Adrenal gland (tissue), 5 donors: ENCODE measurements at regions not wholly inside any gene's neighbourhood (a gene's known extent, or its start where the extent isn't known, plus 50 kb on each side); places are given as distances from the start of the nearest gene placed in this dataset.

Source experiments
- CTCF ChIP-seq, 6 experiments: fragments of 450-650 bp in 4 of 6; fragments of 200-600 bp in 2 of 6; sonication (generic) in 1 of 6; IDR thresholded peaks; 1 replicate in 5 of 6; 2 replicates in 1 of 6; pipeline versions ENCODE4 v1.5.1 to v1.8.0; 2016 to 2021; ENCODE audit warnings: antibody characterized with exemption in 6 of 6, mild to moderate bottlenecking in 2 of 6, moderate library complexity in 1 of 6
- POLR2A ChIP-seq, 2 donors: fragments of 450-650 bp; IDR thresholded peaks; one replicate each; pipeline ENCODE4 v1.6.1; 2017; ENCODE audit warnings: antibody characterized with exemption in 2 of 2, mild to moderate bottlenecking in 2 of 2, moderate library complexity in 1 of 2
- donor health status: DM: no; HTN: no; CAD: no.

- TF ChIP-seq CTCF (IDR thresholded peaks at IDR 0.05): no peak
- no peak for TF ChIP-seq POLR2A (IDR thresholded peaks at IDR 0.05)
Measured at GRCh38 chr9:75552941-75553340, 337.5 kb upstream of the PCSK5 start.
